ENCODE measurements at regions not wholly inside any gene's neighbourhood (a gene's known extent, or its start where the extent isn't known, plus 50 kb on each side); places are given as distances from the start of the nearest gene placed in this dataset.

- TF ChIP-seq CTCF (optimal IDR thresholded peaks at IDR 0.05 in 1 of 3, IDR thresholded peaks at IDR 0.05 in 1 of 3, conservative IDR thresholded peaks at IDR 0.05 in 1 of 3; ENCODE audit: extremely low read depth in 1 of 3, insufficient read depth in 2 of 3, low read length in 3 of 3) (no peak), EZH2 (IDR thresholded peaks at IDR 0.05; ENCODE audit: low read length) (no peak)
Observed at GRCh38 chr10:4698075-4698474, 127.9 kb upstream of the AKR1E2 start.

Measured in keratinocyte (primary cell).